ENCODE measurements at regions not wholly inside any gene's neighbourhood (a gene's known extent, or its start where the extent isn't known, plus 50 kb on each side); places are given as distances from the start of the nearest gene placed in this dataset.

- no peak for DNase-seq
Observed at GRCh38 chr12:43294916-43295315, 257.1 kb downstream of the ADAMTS20 start.

GRCh38 chr12:43294147-43294546 lies 257.9 kb downstream of the ADAMTS20 start:
- DNase-seq = no peak

GRCh38 chr12:43293396-43293795 lies 258.6 kb downstream of the ADAMTS20 start:
- DNase-seq = no peak

GRCh38 chr12:43292699-43293098 lies 259.3 kb downstream of the ADAMTS20 start:
- DNase-seq = no peak

GRCh38 chr12:43291516-43291915 lies 260.5 kb downstream of the ADAMTS20 start:
- DNase-seq = no peak

GRCh38 chr12:43290836-43291235 lies 261.2 kb downstream of the ADAMTS20 start:
- no peak for DNase-seq

GRCh38 chr12:43289426-43289801 lies 262.6 kb downstream of the ADAMTS20 start:
- DNase-seq = no peak

- no peak for DNase-seq
Observed at GRCh38 chr12:43288671-43289425, 263.2 kb downstream of the ADAMTS20 start.

- no peak for DNase-seq
Observed at GRCh38 chr12:43287706-43288383, 264.2 kb downstream of the ADAMTS20 start.

- no peak for DNase-seq
Observed at GRCh38 chr12:43286986-43287385, 265.0 kb downstream of the ADAMTS20 start.

GRCh38 chr12:43285159-43285598 lies 266.8 kb downstream of the ADAMTS20 start:
- no peak for DNase-seq

GRCh38 chr12:43284486-43285158 lies 267.4 kb downstream of the ADAMTS20 start:
- DNase-seq = no peak

GRCh38 chr12:43283206-43283605 lies 268.8 kb downstream of the ADAMTS20 start:
- no peak for DNase-seq

GRCh38 chr12:43282106-43282505 lies 269.9 kb downstream of the ADAMTS20 start:
- no peak for DNase-seq

- no peak for DNase-seq
Observed at GRCh38 chr12:43281563-43281962, 270.4 kb downstream of the ADAMTS20 start.

- DNase-seq = no peak
Observed at GRCh38 chr12:43278541-43278832, 273.5 kb downstream of the ADAMTS20 start.

- no peak for DNase-seq
Observed at GRCh38 chr12:43277651-43278540, 274.1 kb downstream of the ADAMTS20 start.

- no peak for DNase-seq
Observed at GRCh38 chr12:43273467-43273866, 278.5 kb downstream of the ADAMTS20 start.

- DNase-seq = no peak
Observed at GRCh38 chr12:43271659-43272058, 280.3 kb downstream of the ADAMTS20 start.

GRCh38 chr12:43267818-43268217 lies 284.2 kb downstream of the ADAMTS20 start:
- DNase-seq = no peak

- no peak for DNase-seq
Observed at GRCh38 chr12:43261701-43262100, 290.3 kb downstream of the ADAMTS20 start.

- DNase-seq = no peak
Observed at GRCh38 chr12:43255522-43256111, 296.4 kb downstream of the ADAMTS20 start.

- no peak for DNase-seq
Observed at GRCh38 chr12:43252585-43252984, 299.4 kb downstream of the ADAMTS20 start.
